Esophagus muscularis mucosa (tissue), 4 donors: ENCODE measurements at regions not wholly inside any gene's neighbourhood (a gene's known extent, or its start where the extent isn't known, plus 50 kb on each side); places are given as distances from the start of the nearest gene placed in this dataset.

ENCODE experiments used
- EP300 ChIP-seq: sonication (generic); formaldehyde crosslinking; IDR thresholded peaks from one replicate; pipeline ENCODE4 v1.6.1; 2017; ENCODE audit warnings: antibody characterized with exemption
- POLR2A ChIP-seq: fragments of 450-650 bp; IDR thresholded peaks from one replicate; pipeline ENCODE4 v1.6.1; 2017; ENCODE audit warnings: antibody characterized with exemption, moderate library complexity, mild to moderate bottlenecking, low read depth
- POLR2AphosphoS5 ChIP-seq, 2 donors: sonication (generic); formaldehyde crosslinking; IDR thresholded peaks; one replicate each; pipeline ENCODE4 v1.6.1; 2017; ENCODE audit warnings: antibody characterized with exemption in 2 of 2
- TF ChIP-seq, protein P1 (sequence below), 3 experiments: fragments of 200-600 bp in 2 of 3; fragments of 450-650 bp in 1 of 3; sonication (generic) in 2 of 3; IDR thresholded peaks; one replicate each; pipeline ENCODE4 v1.5.1; 2017 to 2019; ENCODE audit warnings: antibody characterized with exemption in 3 of 3, mild to moderate bottlenecking in 2 of 3, moderate library complexity in 1 of 3

DNA sequence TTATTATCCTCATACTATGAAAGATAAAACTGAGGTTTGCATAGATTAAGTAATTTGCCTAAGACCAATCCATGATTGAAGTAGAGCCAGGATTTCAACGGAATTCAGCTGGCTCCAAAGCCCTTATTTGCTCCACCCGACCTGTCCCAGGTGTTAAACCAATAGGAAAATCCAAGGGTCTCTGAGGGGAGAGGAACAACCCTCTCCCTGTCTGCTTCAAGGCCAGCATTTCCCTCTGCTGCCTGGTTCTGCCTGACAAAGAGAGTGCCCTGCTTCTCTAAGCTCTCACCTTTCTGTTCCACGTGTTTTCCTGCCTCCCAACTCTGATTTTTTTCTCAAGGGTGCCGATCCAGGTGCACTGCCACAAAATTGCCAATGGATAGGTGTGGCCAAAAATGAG is 127.4 kb downstream of the UBE2U start:
- TF ChIP-seq, protein P1, sequence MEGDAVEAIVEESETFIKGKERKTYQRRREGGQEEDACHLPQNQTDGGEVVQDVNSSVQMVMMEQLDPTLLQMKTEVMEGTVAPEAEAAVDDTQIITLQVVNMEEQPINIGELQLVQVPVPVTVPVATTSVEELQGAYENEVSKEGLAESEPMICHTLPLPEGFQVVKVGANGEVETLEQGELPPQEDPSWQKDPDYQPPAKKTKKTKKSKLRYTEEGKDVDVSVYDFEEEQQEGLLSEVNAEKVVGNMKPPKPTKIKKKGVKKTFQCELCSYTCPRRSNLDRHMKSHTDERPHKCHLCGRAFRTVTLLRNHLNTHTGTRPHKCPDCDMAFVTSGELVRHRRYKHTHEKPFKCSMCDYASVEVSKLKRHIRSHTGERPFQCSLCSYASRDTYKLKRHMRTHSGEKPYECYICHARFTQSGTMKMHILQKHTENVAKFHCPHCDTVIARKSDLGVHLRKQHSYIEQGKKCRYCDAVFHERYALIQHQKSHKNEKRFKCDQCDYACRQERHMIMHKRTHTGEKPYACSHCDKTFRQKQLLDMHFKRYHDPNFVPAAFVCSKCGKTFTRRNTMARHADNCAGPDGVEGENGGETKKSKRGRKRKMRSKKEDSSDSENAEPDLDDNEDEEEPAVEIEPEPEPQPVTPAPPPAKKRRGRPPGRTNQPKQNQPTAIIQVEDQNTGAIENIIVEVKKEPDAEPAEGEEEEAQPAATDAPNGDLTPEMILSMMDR (IDR thresholded peaks at IDR 0.05): no peak
- TF ChIP-seq POLR2AphosphoS5 (IDR thresholded peaks at IDR 0.05): no peak
- no peak for TF ChIP-seq POLR2A
- TF ChIP-seq EP300: no peak
